Liver (tissue), 8 donors: ENCODE measurements at regions not wholly inside any gene's neighbourhood (a gene's known extent, or its start where the extent isn't known, plus 50 kb on each side); places are given as distances from the start of the nearest gene placed in this dataset.

Experiments used
- DNase-seq: peaks from one replicate; pipeline ENCODE4 v3.0.0-alpha.2; 2017; ENCODE audit warnings: low spot score
- H3K27ac ChIP-seq, 2 donors: one replicate each; pipeline ENCODE4 v1.7.0; 2013; ENCODE audit warnings: inconsistent platforms in 2 of 2, low read length in 2 of 2, control low read depth in 1 of 2, low read depth in 1 of 2, mild to moderate bottlenecking in 1 of 2
- H3K27me3 ChIP-seq, 4 donors: one replicate each; pipeline versions ENCODE4 v1.6.1 to v1.7.0; 2013; ENCODE audit warnings: low read length in 3 of 4, inconsistent platforms in 1 of 4, mild to moderate bottlenecking in 1 of 4, moderate library complexity in 1 of 4; ENCODE audit not compliant: control insufficient read depth in 4 of 4, insufficient read depth in 4 of 4
- H3K36me3 ChIP-seq, 4 donors: one replicate each; pipeline versions ENCODE4 v1.6.1 to v1.7.0; 2013; ENCODE audit warnings: low read length in 3 of 4, mild to moderate bottlenecking in 3 of 4, low read depth in 1 of 4, moderate library complexity in 1 of 4; ENCODE audit not compliant: control insufficient read depth in 4 of 4, insufficient read depth in 3 of 4
- H3K4me1 ChIP-seq, 4 donors: one replicate each; pipeline versions ENCODE4 v1.6.1 to v1.7.0; 2013; ENCODE audit warnings: low read length in 3 of 4, mild to moderate bottlenecking in 3 of 4, moderate library complexity in 1 of 4; ENCODE audit not compliant: control insufficient read depth in 4 of 4, insufficient read depth in 4 of 4
- H3K4me3 ChIP-seq, 3 donors: one replicate each; pipeline versions ENCODE4 v1.6.1 to v1.7.0; 2013; ENCODE audit warnings: low read length in 3 of 3, control low read depth in 1 of 3, low read depth in 1 of 3, mild to moderate bottlenecking in 1 of 3
- H3K9ac ChIP-seq, 2 donors: one replicate each; pipeline ENCODE4 v1.7.0; 2013; ENCODE audit warnings: low read length in 2 of 2, mild to moderate bottlenecking in 2 of 2, moderate library complexity in 2 of 2, control low read depth in 1 of 2, low read depth in 1 of 2
- H3K9me3 ChIP-seq, 4 donors: one replicate each; pipeline versions ENCODE4 v1.6.1 to v1.7.0; 2013; ENCODE audit warnings: low read length in 3 of 4; ENCODE audit not compliant: control insufficient read depth in 4 of 4
- EGR1 ChIP-seq, 2 donors: IDR thresholded peaks; 2 replicates each; pipeline ENCODE4 v1.6.1; 2016 to 2018; ENCODE audit warnings: antibody characterized with exemption in 2 of 2, low read depth in 2 of 2
- FOXA1 ChIP-seq: IDR thresholded peaks from 2 replicates; pipeline ENCODE4 v1.6.1; 2016; ENCODE audit warnings: antibody characterized with exemption
- FOXA2 ChIP-seq: IDR thresholded peaks from 2 replicates; pipeline ENCODE4 v1.6.1; 2016; ENCODE audit warnings: antibody characterized with exemption
- HNF4A ChIP-seq, 2 donors: conservative IDR thresholded peaks; 2 replicates each; pipeline ENCODE4 v1.6.1; 2016; ENCODE audit warnings: antibody characterized with exemption in 2 of 2, mild to moderate bottlenecking in 2 of 2
- HNF4G ChIP-seq: IDR thresholded peaks from 2 replicates; pipeline ENCODE4 v1.6.1; 2016; ENCODE audit warnings: antibody characterized with exemption
- JUND ChIP-seq, 2 donors: IDR thresholded peaks; 2 replicates each; pipeline ENCODE4 v1.6.1; 2016; ENCODE audit warnings: antibody characterized with exemption in 2 of 2
- NR2F2 ChIP-seq: IDR thresholded peaks from 2 replicates; pipeline ENCODE4 v1.6.1; 2016; ENCODE audit warnings: antibody characterized with exemption
- RAD21 ChIP-seq, 2 donors: IDR thresholded peaks; 2 replicates each; pipeline ENCODE4 v1.6.1; 2016; ENCODE audit warnings: antibody characterized with exemption in 2 of 2, mild to moderate bottlenecking in 2 of 2
- RXRA ChIP-seq, 2 donors: IDR thresholded peaks; 2 replicates each; pipeline ENCODE4 v1.6.1; 2017 to 2018; ENCODE audit warnings: antibody characterized with exemption in 2 of 2, mild to moderate bottlenecking in 1 of 2
- SP1 ChIP-seq: IDR thresholded peaks from 2 replicates; pipeline ENCODE4 v1.6.1; 2018; ENCODE audit warnings: antibody characterized with exemption, mild to moderate bottlenecking
- TAF1 ChIP-seq: conservative IDR thresholded peaks from 2 replicates; pipeline ENCODE4 v1.6.1; 2016; ENCODE audit warnings: antibody characterized with exemption, mild to moderate bottlenecking
- YY1 ChIP-seq: IDR thresholded peaks from 2 replicates; pipeline ENCODE4 v1.6.1; 2016; ENCODE audit warnings: antibody characterized with exemption, mild to moderate bottlenecking
- WGBS: extraction: QIAGEN DNeasy Blood & Tissue Kit; methylation state at CpG from one replicate; pipeline ENCODE4 v1.1.7; 2013; 5-methylcytosine and 5-hydroxymethylcytosine counted together
- TF ChIP-seq, protein P1 (sequence below): fragments of 150-350 bp; IDR thresholded peaks from 2 replicates; pipeline ENCODE4 v1.5.1; 2017; ENCODE audit warnings: improper control_type of control experiment, low read depth, low read length; ENCODE audit not compliant: missing input control
- TF ChIP-seq, protein P2 (sequence below): IDR thresholded peaks from 2 replicates; pipeline ENCODE4 v1.6.1; 2016; ENCODE audit warnings: antibody characterized with exemption
- TF ChIP-seq, protein P3 (sequence below): IDR thresholded peaks from 2 replicates; pipeline ENCODE4 v1.6.1; 2016; ENCODE audit warnings: antibody characterized with exemption
- TF ChIP-seq, protein P4 (sequence below): IDR thresholded peaks from 2 replicates; pipeline ENCODE4 v1.6.1; 2016; ENCODE audit warnings: antibody characterized with exemption, mild to moderate bottlenecking
- donor health status: healthy.
- donor health status: healthy.
- donor health status: healthy.
- donor health status: healthy.
- donor health status: healthy.

DNA sequence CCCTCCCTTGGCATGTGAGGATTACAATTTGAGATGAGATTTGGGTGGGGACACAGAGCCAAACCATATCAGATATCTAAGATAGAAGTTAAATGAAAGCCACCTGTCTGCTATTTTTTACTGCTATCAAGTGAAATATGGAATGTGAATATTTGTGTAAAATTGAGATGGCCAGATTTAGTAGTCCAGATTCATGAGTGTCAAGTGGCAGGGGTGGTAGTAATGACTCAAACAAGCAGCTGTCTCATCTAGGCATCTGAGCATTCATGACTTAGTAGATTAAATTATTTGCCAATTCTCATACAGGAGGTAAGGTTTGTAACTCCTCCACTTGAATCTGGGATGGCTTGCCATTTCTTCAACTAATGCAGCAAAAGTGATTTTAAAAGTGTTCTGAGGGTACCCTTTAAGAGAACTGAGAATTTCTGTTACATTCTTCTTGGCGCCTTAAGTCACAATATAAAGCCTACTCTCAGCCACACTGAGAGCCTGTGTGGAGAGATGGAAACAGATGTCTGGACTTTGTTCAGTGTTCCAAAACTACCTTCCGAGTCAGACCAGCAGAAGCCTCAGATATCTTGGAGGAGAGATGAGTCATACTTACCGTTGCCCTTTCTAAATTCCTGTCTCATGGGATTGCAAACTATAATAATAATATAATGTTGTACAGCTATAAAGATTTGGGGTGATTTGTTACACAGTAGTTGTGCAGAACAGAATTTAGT, 1065.6 kb upstream of the TMPRSS15 start:
- no peaks in the 10 kb centered on the region for H3K36me3 ChIP-seq
- H3K9me3 ChIP-seq = peaks cover 0 to 3% (median 0%) of the 10 kb centered on the region in 4 donors
- no peaks in the 10 kb centered on the region for H3K27me3 ChIP-seq
- no peak overlapping the region for H3K9ac ChIP-seq
- WGBS = 77% methylated on average over 3 of the region's 3 CpGs
- TF ChIP-seq FOXA2 (no peak), SP1 (no peak), RXRA (IDR thresholded peaks at IDR 0.05) (no peak), RAD21 (IDR thresholded peaks at IDR 0.05) (no peak), HNF4G (no peak), FOXA1 (no peak), YY1 (no peak), JUND (IDR thresholded peaks at IDR 0.05) (no peak), HNF4A (conservative IDR thresholded peaks at IDR 0.05) (no peak), EGR1 (IDR thresholded peaks at IDR 0.05; ENCODE audit: low read depth in 2 of 2) (no peak), NR2F2 (no peak)
- TF ChIP-seq, protein P1, sequence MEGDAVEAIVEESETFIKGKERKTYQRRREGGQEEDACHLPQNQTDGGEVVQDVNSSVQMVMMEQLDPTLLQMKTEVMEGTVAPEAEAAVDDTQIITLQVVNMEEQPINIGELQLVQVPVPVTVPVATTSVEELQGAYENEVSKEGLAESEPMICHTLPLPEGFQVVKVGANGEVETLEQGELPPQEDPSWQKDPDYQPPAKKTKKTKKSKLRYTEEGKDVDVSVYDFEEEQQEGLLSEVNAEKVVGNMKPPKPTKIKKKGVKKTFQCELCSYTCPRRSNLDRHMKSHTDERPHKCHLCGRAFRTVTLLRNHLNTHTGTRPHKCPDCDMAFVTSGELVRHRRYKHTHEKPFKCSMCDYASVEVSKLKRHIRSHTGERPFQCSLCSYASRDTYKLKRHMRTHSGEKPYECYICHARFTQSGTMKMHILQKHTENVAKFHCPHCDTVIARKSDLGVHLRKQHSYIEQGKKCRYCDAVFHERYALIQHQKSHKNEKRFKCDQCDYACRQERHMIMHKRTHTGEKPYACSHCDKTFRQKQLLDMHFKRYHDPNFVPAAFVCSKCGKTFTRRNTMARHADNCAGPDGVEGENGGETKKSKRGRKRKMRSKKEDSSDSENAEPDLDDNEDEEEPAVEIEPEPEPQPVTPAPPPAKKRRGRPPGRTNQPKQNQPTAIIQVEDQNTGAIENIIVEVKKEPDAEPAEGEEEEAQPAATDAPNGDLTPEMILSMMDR = no peak
- TF ChIP-seq, protein P2, sequence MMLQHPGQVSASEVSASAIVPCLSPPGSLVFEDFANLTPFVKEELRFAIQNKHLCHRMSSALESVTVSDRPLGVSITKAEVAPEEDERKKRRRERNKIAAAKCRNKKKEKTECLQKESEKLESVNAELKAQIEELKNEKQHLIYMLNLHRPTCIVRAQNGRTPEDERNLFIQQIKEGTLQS = no peak
- TF ChIP-seq, protein P3, sequence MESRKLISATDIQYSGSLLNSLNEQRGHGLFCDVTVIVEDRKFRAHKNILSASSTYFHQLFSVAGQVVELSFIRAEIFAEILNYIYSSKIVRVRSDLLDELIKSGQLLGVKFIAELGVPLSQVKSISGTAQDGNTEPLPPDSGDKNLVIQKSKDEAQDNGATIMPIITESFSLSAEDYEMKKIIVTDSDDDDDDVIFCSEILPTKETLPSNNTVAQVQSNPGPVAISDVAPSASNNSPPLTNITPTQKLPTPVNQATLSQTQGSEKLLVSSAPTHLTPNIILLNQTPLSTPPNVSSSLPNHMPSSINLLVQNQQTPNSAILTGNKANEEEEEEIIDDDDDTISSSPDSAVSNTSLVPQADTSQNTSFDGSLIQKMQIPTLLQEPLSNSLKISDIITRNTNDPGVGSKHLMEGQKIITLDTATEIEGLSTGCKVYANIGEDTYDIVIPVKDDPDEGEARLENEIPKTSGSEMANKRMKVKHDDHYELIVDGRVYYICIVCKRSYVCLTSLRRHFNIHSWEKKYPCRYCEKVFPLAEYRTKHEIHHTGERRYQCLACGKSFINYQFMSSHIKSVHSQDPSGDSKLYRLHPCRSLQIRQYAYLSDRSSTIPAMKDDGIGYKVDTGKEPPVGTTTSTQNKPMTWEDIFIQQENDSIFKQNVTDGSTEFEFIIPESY = no peak
- no peaks in the 10 kb centered on the region for H3K4me1 ChIP-seq
- H3K27ac ChIP-seq = no peak overlapping the region
- no peak overlapping the region for H3K4me3 ChIP-seq
- no peak for DNase-seq

DNA sequence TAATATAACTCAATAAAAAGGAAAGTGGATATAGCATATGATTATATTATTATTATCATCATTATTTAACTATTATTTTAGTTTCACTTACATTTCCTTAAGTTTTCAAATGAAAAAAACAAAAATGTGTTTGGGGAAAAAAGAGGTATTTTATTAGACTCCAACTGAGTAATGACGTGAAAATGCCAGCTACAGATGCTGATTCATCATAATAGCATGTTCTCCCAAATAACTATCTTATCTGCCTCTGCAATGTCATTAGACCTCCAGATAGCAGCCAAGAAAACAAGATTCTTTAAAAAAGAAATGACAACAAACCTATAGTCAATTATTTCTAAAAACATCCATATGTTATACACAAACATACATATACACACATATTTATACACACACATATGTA, 1071.9 kb upstream of the TMPRSS15 start:
- TF ChIP-seq RAD21 (IDR thresholded peaks at IDR 0.05) = no peak
- DNase-seq = no peak
- H3K36me3 ChIP-seq = no peaks in the 10 kb centered on the region
- H3K4me1 ChIP-seq = no peaks in the 10 kb centered on the region
- H3K9me3 ChIP-seq = peaks cover 0 to 3% (median 2%) of the 10 kb centered on the region in 4 donors
- no peak overlapping the region for H3K4me3 ChIP-seq
- no peak overlapping the region for H3K9ac ChIP-seq
- H3K27me3 ChIP-seq = no peaks in the 10 kb centered on the region
- WGBS = 71% methylated on average over 1 of the region's 1 CpG
- H3K27ac ChIP-seq = no peak overlapping the region

DNA sequence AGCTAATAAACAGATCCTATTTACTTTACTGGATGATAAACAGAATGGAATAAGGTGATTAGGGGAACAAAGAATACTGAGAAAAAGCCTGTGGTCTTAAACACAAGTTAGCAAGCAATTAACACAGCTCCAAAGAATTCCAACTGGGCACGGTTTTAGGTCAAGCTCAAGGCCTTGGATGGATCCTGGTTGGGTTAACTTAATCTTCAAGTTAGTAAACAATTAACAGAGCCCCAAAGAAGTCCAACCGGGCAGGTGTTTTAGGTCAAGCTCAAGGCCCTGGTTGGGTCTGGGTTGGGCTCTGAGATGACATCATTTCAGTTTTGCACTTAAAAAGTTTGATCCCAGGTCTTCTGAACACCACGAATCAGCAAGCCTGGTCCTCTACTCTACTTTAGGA, 1086.3 kb upstream of the TMPRSS15 start:
- no peak overlapping the region for H3K9ac ChIP-seq

More for the DNA sequence above, 1086.3 kb upstream of the TMPRSS15 start:
- Histone ChIP-seq H3K27me3 (no peaks in the 10 kb centered on the region), H3K27ac (no peak overlapping the region), H3K4me3 (no peak overlapping the region), H3K36me3 (no peaks in the 10 kb centered on the region), H3K4me1 (no peaks in the 10 kb centered on the region), H3K9me3 (no peaks in the 10 kb centered on the region)
- DNase-seq = no peak
- no peak for TF ChIP-seq HNF4G
- no peak for TF ChIP-seq TAF1
- TF ChIP-seq FOXA1 = no peak
- TF ChIP-seq, protein P4, sequence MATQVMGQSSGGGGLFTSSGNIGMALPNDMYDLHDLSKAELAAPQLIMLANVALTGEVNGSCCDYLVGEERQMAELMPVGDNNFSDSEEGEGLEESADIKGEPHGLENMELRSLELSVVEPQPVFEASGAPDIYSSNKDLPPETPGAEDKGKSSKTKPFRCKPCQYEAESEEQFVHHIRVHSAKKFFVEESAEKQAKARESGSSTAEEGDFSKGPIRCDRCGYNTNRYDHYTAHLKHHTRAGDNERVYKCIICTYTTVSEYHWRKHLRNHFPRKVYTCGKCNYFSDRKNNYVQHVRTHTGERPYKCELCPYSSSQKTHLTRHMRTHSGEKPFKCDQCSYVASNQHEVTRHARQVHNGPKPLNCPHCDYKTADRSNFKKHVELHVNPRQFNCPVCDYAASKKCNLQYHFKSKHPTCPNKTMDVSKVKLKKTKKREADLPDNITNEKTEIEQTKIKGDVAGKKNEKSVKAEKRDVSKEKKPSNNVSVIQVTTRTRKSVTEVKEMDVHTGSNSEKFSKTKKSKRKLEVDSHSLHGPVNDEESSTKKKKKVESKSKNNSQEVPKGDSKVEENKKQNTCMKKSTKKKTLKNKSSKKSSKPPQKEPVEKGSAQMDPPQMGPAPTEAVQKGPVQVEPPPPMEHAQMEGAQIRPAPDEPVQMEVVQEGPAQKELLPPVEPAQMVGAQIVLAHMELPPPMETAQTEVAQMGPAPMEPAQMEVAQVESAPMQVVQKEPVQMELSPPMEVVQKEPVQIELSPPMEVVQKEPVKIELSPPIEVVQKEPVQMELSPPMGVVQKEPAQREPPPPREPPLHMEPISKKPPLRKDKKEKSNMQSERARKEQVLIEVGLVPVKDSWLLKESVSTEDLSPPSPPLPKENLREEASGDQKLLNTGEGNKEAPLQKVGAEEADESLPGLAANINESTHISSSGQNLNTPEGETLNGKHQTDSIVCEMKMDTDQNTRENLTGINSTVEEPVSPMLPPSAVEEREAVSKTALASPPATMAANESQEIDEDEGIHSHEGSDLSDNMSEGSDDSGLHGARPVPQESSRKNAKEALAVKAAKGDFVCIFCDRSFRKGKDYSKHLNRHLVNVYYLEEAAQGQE = no peak
- no peak for TF ChIP-seq YY1
- WGBS = 27% methylated on average over 3 of the region's 3 CpGs
